ENCODE measurements at regions not wholly inside any gene's neighbourhood (a gene's known extent, or its start where the extent isn't known, plus 50 kb on each side); places are given as distances from the start of the nearest gene placed in this dataset.
"Not testable (repeated sequence)": the region's sequence is repeated elsewhere in the genome, so short reads cannot be mapped to it uniquely, and the experiment has no call there.

DNA sequence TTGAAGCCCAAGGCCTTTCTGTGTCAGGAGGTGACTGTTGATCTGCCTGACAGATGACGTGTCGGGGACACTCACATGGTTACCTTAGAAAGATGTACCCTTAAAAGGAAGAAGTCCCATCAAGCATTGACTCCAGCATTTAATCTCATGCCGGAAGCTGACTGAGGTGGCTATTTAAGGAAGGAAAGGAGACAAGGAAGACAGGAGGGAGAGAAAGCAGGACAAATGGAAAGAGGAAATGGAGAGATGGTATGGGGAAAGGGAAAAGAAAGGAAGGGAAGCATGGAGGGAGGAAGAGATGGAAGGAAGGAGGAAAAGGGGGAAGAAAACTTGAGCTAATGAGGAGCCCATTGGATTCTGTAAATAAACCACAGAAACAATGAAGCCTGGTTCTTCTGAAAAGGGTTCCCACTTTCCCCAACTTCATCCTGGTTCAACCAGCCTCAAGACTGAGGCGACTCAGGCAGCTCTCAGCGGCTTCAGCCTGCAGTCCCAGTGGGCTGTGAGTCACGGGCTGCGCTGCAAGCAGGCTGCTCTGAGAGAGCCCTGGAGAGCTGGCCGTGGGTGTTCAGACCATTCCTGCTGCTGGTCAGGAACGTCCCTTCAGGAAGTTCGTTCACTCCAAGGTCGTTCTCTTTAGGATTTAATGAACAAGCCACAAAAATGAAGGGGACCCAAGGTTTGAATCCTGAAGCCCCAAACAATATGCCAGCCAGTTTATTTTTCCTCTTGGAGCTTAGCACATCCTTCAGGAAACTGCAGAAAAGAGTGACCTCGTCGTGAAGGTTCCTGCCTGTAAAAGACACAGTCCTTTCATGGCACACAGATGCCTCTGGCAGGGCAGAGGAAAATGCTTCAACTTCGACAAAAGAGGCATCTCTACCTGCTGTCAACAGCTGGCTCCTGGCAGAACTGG is 69.6 kb upstream of the THBS1 start:
- DNase-seq (ENCODE audit: low read depth, low spot score), result peak; percentile 32

DNA sequence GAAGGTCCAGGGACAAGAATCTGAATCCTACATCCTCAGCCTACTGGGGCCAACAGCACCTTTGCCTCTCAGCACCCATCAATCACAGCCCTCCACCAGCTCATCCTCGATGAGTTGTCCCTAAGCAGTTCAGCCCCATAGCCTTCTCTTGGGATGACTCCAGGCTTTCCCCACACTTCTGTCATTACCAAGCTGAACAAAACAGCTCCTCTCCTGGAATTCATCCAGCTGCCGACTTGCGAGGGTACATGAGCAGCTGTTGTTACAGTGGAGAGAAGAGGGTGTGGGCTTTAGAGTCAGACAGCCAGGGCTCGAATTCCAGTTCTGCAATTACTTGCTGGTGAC is 69.0 kb upstream of the THBS1 start:
- no peak for DNase-seq (ENCODE audit: low read depth, low spot score)

DNA sequence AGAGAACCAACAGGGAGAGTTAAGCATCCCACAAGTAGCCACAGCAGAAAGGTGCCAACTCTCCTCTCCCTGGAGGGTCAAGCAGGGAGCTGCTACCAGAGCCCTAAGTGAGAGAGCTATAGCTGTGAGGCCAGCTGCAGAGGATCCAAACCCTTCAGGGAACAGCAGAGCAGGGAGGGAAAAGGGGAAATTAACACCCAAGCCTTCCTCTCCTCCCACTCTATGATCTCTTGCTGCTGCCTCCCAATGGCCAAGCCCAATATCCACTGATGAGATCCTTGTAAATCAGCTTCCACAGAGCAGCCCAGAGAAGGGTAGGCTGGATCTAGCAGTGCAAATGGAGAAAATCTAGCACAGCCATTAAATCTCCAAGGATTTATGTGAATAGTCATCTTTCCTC is 68.2 kb upstream of the THBS1 start:
- no peak for DNase-seq (ENCODE audit: low read depth, low spot score)

DNA sequence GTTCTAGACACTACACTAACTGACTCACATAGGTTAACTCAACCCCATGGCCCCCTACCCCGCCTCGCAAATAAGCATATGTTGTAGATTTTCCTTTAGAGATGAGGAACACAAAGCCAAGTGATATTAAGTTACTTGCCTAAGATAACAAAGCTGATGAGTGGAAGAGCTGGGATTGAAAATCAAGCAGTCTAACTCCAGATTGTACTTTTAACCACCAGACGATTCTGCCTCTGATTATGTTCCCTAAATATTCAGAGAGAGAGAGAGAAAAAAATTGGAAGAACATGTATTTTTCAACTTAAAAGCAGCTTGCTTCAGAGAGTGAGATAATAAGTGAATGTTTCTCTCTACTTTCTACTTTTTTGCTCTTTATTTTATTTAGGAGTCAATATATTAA is 66.9 kb upstream of the THBS1 start:
- DNase-seq (ENCODE audit: low read depth, low spot score), result no peak

DNA sequence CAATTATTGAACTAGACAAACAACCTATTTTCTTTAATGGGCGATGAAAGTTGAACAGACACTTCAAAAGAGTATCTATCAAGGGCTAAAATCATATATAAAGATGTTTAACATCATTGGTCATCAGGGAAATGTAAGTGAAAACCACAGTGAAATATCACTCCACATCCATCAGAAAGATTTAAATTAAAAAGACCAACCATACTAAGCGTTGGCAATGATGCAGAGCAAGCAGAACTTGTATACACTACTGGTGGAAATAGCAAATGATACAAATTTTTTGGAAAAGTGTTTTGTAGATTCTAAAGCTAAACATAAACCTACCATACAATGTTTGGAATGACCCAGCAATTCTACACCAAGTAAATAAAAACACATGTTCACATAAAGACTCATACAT is 65.9 kb upstream of the THBS1 start:
- DNase-seq (ENCODE audit: low read depth, low spot score), result no peak

DNA sequence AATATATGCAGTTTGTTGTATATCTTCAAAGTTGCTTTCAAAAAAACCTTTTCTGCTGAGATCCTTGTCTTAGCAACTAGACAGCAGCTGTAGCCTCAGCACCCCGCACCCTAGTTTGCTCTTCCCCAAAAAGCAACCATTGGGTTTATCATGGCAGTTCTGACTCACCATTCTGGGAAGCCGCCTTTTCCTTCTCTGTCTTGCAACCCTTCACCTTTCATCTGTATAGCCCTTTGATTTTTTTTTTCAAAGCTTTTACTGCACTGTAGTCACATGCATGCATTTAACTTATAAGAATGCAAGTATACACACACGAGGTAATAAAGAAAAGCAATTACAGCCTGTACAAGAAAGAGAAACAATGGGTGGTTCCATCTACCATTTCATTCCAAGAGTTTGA is 65.1 kb upstream of the THBS1 start:
- no peak for DNase-seq (ENCODE audit: low read depth, low spot score)

DNA sequence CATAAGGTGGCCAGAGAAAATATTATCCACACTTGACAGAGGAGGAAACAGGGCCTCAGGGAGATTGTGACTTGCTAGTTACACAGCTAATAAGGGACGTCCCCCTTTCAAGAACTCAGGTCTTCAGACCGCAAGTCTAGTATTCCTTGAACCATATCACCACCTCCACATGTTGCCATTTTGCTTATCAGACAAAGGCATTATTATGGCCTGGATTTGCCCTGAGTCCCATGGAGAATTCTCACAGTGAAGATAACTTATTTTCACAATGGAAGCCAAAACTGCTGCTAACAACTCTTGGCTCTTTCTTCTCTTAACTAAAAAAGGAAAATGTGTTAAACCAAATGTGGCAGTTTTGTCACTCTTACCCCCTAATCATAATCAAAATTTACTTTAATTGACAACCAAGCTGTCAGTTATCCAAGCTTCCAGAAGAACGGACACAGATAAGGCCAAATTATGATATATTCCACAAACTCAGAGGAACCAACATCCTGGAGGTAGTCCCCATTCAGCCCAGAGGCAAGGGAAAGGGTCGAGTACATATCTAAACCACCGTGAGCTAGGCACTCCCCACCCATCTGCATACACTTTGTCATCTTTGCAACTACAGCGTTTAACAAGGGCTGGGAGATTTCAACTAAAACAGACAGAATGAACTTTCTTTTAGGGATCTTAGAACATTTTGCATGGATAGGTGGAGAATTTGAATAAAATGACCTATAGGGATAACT is 63.6 kb upstream of the THBS1 start:
- DNase-seq (ENCODE audit: low read depth, low spot score), result no peak

DNA sequence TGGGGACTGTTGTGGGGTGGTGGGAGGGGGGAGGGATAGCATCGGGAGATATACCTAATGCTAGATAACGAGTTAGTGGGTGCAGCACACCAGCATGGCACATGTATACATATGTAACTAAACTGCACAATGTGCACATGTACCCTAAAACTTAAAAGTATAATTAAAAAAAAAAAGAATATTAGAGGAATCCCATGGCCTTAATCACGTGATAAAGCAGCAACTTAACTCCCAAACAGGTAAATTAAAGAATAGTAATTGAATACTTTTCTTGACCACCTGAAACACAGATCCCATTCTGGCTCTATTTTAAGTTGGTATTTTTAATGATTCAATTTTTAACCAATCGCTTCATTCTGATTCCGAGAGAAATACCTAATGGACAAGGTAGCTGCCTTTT is 56.9 kb upstream of the THBS1 start:
- DNase-seq (ENCODE audit: low read depth, low spot score), result not testable (repeated sequence)

DNA sequence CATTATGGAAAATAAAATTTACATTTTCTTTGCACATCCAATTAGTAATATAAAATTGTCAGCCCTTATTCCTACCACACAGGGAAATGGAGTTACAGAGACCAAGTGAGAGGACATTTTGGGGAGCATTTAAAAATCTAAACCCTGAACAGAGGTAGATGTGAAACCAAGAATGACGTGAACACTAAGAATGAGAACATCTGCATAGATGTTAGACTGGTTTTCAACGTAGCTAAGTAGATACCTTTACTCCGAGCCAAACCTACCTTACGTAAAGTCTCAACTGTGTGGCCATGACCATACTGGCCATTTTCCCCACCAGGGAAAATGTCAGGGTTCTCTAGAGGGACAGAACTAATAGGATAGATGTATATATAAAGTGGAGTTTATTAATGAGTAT is 51.4 kb upstream of the THBS1 start:
- DNase-seq (ENCODE audit: low read depth, low spot score), result no peak

DNA sequence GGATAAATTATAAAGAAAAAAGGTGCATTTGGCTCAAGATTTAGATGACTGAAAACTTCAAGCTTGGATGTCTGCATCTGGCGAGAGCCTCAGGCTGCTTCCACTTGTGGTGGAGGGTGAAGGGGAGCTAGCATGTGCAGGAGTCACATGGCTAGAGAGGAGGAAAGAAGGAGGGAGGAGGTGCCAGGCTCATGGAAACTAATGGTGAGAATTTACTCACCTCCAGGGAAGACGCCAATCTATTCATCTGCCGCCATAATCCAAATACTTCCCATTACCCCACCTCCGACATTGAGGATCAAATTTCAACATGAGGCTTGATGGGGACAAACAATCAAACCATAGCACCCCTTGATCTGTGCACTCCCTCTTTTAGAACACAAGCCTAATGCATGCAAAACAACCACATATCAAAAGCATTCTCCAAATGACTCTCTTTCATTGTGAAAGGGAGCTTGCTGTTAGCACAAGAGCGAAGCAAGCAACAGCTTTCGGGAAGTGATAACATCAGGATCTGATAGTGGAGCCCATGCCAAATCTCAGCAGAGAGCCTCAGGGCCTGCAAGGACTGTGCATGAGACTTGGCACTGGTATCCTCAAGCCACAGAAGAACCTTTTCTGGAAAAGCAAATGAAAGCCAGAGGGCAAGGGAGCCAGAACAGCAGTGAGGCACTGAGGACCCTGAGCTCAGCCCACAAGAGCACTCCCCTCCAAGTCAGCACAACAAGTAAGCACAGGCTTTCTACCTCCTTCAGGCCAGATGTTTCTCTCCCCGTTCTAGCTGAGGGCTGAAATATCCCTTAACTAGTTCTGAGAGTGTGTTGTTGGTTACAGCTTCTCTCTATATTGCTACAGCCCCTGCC is 50.2 kb upstream of the THBS1 start:
- no peak for DNase-seq (ENCODE audit: low read depth, low spot score)
